Omental fat pad (tissue), 3 donors: ENCODE measurements at regions not wholly inside any gene's neighbourhood (a gene's known extent, or its start where the extent isn't known, plus 50 kb on each side); places are given as distances from the start of the nearest gene placed in this dataset.

Experiments
- ATAC-seq: fragments of 150-250 bp; one replicate; pipeline ENCODE4 v1.9.1; 2016; ENCODE audit warnings: mild to moderate bottlenecking, moderate library complexity; ENCODE audit not compliant: low FRiP score
- DNase-seq: peaks from one replicate; pipeline ENCODE4 v3.0.0-alpha.2; 2019; ENCODE audit warnings: low spot score
- CTCF ChIP-seq, 3 donors: fragments of 450-650 bp; IDR thresholded peaks; one replicate each; pipeline ENCODE4 v1.5.1; 2016 to 2017; ENCODE audit warnings: antibody characterized with exemption in 3 of 3, mild to moderate bottlenecking in 3 of 3, moderate library complexity in 2 of 3

- ATAC-seq (peak; percentile 40), DNase-seq (no peak)
These were observed 116.3 kb upstream of the NALF2 start for GRCh38 chrX:69387567-69388487.

GRCh38 chrX:69386681-69387080, 117.4 kb upstream of the NALF2 start:
- ATAC-seq (no peak), DNase-seq (no peak)
- no peak for TF ChIP-seq CTCF (IDR thresholded peaks at IDR 0.05)

More at GRCh38 chrX:69387567-69388487, 116.3 kb upstream of the NALF2 start:
- no peak for TF ChIP-seq CTCF (IDR thresholded peaks at IDR 0.05)

- DNase-seq (no peak), ATAC-seq (no peak)
- no peak for TF ChIP-seq CTCF (IDR thresholded peaks at IDR 0.05)
These were observed 124.7 kb upstream of the NALF2 start for GRCh38 chrX:69379412-69379811.

GRCh38 chrX:69374569-69374968, 129.6 kb upstream of the NALF2 start:
- TF ChIP-seq CTCF (IDR thresholded peaks at IDR 0.05), result no peak
- ATAC-seq (no peak), DNase-seq (no peak)

GRCh38 chrX:69372435-69372834, 131.7 kb upstream of the NALF2 start:
- TF ChIP-seq CTCF (IDR thresholded peaks at IDR 0.05), result no peak
- no peak for DNase-seq
- no peak for ATAC-seq

- ATAC-seq (no peak), DNase-seq (no peak)
- TF ChIP-seq CTCF (IDR thresholded peaks at IDR 0.05), result no peak
These were observed 133.0 kb upstream of the NALF2 start for GRCh38 chrX:69371159-69371558.

- TF ChIP-seq CTCF (IDR thresholded peaks at IDR 0.05), result no peak
- ATAC-seq, result no peak
- no peak for DNase-seq
These were observed 134.1 kb upstream of the NALF2 start for GRCh38 chrX:69369999-69370398.
